NCI-H748 treated with DMSO at 0.1 percent for 48 hours (cell line): ENCODE measurements at regions not wholly inside any gene's neighbourhood (a gene's known extent, or its start where the extent isn't known, plus 50 kb on each side); places are given as distances from the start of the nearest gene placed in this dataset.

Experiments
- DNase-seq: peaks from one replicate; lab custom pipeline; 2025; lab: John Stamatoyannopoulos, UW

- no peak for DNase-seq
Measured at GRCh38 chr5:23084815-23085214, 231.7 kb upstream of the CDH12 start.

- no peak for DNase-seq
Measured at GRCh38 chr5:23072179-23072578, 219.0 kb upstream of the CDH12 start.

GRCh38 chr5:23071682-23072081 is 218.5 kb upstream of the CDH12 start:
- DNase-seq, result no peak

GRCh38 chr5:23064710-23065109 is 211.6 kb upstream of the CDH12 start:
- DNase-seq, result no peak

- DNase-seq, result no peak
Measured at GRCh38 chr5:23053846-23054245, 200.7 kb upstream of the CDH12 start.

- DNase-seq, result no peak
Measured at GRCh38 chr5:23042226-23042625, 189.1 kb upstream of the CDH12 start.

- DNase-seq, result no peak
Measured at GRCh38 chr5:23035555-23036090, 182.5 kb upstream of the CDH12 start.

- no peak for DNase-seq
Measured at GRCh38 chr5:23033864-23034263, 180.7 kb upstream of the CDH12 start.

GRCh38 chr5:23029290-23029689 is 176.1 kb upstream of the CDH12 start:
- no peak for DNase-seq

- DNase-seq, result no peak
Measured at GRCh38 chr5:23028445-23029021, 175.4 kb upstream of the CDH12 start.

GRCh38 chr5:23027830-23028229 is 174.7 kb upstream of the CDH12 start:
- no peak for DNase-seq

- no peak for DNase-seq
Measured at GRCh38 chr5:23027331-23027730, 174.2 kb upstream of the CDH12 start.

GRCh38 chr5:23026252-23027170 is 173.4 kb upstream of the CDH12 start:
- DNase-seq, result no peak

- no peak for DNase-seq
Measured at GRCh38 chr5:23025629-23026233, 172.6 kb upstream of the CDH12 start.

- DNase-seq, result no peak
Measured at GRCh38 chr5:23024470-23024869, 171.3 kb upstream of the CDH12 start.

- no peak for DNase-seq
Measured at GRCh38 chr5:23014825-23015224, 161.7 kb upstream of the CDH12 start.

GRCh38 chr5:23014266-23014665 is 161.1 kb upstream of the CDH12 start:
- no peak for DNase-seq

GRCh38 chr5:23013395-23013998 is 160.4 kb upstream of the CDH12 start:
- DNase-seq, result peak; percentile 24

GRCh38 chr5:23012842-23013241 is 159.7 kb upstream of the CDH12 start:
- DNase-seq, result no peak

- DNase-seq, result no peak
Measured at GRCh38 chr5:23007762-23008161, 154.6 kb upstream of the CDH12 start.

GRCh38 chr5:23007236-23007635 is 154.1 kb upstream of the CDH12 start:
- no peak for DNase-seq

GRCh38 chr5:23001120-23001519 is 148.0 kb upstream of the CDH12 start:
- DNase-seq, result no peak
